ENCODE measurements at regions not wholly inside any gene's neighbourhood (a gene's known extent, or its start where the extent isn't known, plus 50 kb on each side); places are given as distances from the start of the nearest gene placed in this dataset.

DNA sequence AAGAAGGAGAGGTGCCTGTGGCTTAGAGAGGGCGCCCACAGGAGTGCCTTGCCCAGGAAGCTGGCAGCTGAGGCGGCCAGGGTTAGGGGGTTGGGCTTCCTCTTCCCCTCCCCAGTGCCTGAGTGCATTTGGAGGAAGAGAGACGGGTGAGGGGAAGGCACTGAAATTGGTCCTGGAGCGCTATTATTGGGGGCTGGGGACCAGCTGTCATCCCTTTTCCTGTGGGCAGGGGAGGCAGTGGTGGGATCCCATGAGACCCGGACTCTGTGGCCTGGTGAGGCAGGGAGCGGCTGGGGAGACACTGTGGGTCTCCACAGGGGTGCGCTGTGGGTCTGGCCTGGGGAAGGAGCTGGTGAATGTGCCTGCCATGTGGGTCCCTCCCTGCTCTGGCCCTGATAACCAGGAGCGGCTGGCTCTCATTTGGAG is 259.7 kb downstream of the SEC14L1 start:
- Histone ChIP-seq H3K27ac (no peak overlapping the region), H3K9me2 (ENCODE audit: insufficient read depth) (no peaks in the 10 kb centered on the region), H3K9me3 (ENCODE audit: insufficient read depth, low read depth) (no peaks in the 10 kb centered on the region), H3K27me3 (ENCODE audit: insufficient read depth, low read depth) (no peaks in the 10 kb centered on the region), H3K36me3 (ENCODE audit: low read depth) (no peaks in the 10 kb centered on the region), H3K4me2 (no peak overlapping the region), H2AFZ (no peak overlapping the region), H3F3A (ENCODE audit: insufficient read depth, low read depth) (peaks cover 9% of the 10 kb centered on the region; the same call in 1 of the 2 replicates), H3K4me3 (no peak overlapping the region), H3K79me2 (ENCODE audit: low read depth) (peaks cover 20% of the 10 kb centered on the region), H3K4me1 (replicated peaks; ENCODE audit: insufficient read depth) (no peaks in the 10 kb centered on the region), H4K20me1 (ENCODE audit: insufficient read depth) (peaks cover 59% of the 10 kb centered on the region)
- ChIA-PET CTCF (interaction anchor here (0.5 kb wide), 1 partner anchor 29 kb away, joined by 3 read pairs; no protein-coding TSS in a partner anchor), POLR2A (ENCODE audit: unreplicated experiment) (interaction anchor here (0.6 kb wide), 1 partner anchor 425 kb away, joined by 5 read pairs; no protein-coding TSS in a partner anchor)
- no peak for TF ChIP-seq EZH2 (IDR thresholded peaks at IDR 0.05; ENCODE audit: low read depth)
- TF ChIP-seq, protein P1, sequence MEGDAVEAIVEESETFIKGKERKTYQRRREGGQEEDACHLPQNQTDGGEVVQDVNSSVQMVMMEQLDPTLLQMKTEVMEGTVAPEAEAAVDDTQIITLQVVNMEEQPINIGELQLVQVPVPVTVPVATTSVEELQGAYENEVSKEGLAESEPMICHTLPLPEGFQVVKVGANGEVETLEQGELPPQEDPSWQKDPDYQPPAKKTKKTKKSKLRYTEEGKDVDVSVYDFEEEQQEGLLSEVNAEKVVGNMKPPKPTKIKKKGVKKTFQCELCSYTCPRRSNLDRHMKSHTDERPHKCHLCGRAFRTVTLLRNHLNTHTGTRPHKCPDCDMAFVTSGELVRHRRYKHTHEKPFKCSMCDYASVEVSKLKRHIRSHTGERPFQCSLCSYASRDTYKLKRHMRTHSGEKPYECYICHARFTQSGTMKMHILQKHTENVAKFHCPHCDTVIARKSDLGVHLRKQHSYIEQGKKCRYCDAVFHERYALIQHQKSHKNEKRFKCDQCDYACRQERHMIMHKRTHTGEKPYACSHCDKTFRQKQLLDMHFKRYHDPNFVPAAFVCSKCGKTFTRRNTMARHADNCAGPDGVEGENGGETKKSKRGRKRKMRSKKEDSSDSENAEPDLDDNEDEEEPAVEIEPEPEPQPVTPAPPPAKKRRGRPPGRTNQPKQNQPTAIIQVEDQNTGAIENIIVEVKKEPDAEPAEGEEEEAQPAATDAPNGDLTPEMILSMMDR (conservative IDR thresholded peaks at IDR 0.05): no peak
- no TSS peak for BruUV-seq (replicated peaks)
- no peak for DNase-seq
- intact Hi-C loops (cut with micrococcal nuclease; ENCODE audit: unreplicated experiment): no loop called here

DNA sequence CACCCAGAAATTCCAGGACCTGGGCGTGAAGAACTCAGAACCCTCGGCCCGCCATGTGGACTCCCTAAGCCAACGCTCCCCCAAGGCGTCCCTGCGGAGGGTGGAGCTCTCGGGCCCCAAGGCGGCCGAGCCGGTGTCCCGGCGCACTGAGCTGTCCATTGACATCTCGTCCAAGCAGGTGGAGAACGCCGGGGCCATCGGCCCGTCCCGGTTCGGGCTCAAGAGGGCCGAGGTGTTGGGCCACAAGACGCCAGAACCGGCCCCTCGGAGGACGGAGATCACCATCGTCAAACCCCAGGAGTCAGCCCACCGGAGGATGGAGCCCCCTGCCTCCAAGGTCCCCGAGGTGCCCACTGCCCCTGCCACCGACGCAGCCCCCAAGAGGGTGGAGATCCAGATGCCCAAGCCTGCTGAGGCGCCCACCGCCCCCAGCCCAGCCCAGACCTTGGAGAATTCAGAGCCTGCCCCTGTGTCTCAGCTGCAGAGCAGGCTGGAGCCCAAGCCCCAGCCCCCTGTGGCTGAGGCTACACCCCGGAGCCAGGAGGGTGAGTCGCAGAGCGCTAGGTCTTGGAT is 261.5 kb downstream of the SEC14L1 start:
- Histone ChIP-seq H3K27ac (no peak overlapping the region), H3K4me3 (no peak overlapping the region), H3K9me2 (ENCODE audit: insufficient read depth) (no peaks in the 10 kb centered on the region), H3K36me3 (ENCODE audit: low read depth) (no peaks in the 10 kb centered on the region), H3K4me1 (replicated peaks; ENCODE audit: insufficient read depth) (no peaks in the 10 kb centered on the region), H3K9me3 (ENCODE audit: insufficient read depth, low read depth) (no peaks in the 10 kb centered on the region), H3K27me3 (ENCODE audit: insufficient read depth, low read depth) (no peaks in the 10 kb centered on the region), H4K20me1 (ENCODE audit: insufficient read depth) (peaks cover 41% of the 10 kb centered on the region), H3K79me2 (ENCODE audit: low read depth) (peaks cover 10% of the 10 kb centered on the region; the same call in 1 of the 2 replicates), H2AFZ (no peak overlapping the region), H3K4me2 (no peak overlapping the region), H3F3A (ENCODE audit: insufficient read depth, low read depth) (peaks cover 9% of the 10 kb centered on the region; the same call in 1 of the 2 replicates)
- POLR2A ChIA-PET (ENCODE audit: unreplicated experiment): no interaction called here
- intact Hi-C loops (cut with micrococcal nuclease; ENCODE audit: unreplicated experiment): no loop called here
- CTCF ChIA-PET: no interaction called here
- DNase-seq: no peak
- TF ChIP-seq, protein P1 (conservative IDR thresholded peaks at IDR 0.05): no peak
- no peak for TF ChIP-seq EZH2 (IDR thresholded peaks at IDR 0.05; ENCODE audit: low read depth)
- BruUV-seq (replicated peaks): no TSS peak

DNA sequence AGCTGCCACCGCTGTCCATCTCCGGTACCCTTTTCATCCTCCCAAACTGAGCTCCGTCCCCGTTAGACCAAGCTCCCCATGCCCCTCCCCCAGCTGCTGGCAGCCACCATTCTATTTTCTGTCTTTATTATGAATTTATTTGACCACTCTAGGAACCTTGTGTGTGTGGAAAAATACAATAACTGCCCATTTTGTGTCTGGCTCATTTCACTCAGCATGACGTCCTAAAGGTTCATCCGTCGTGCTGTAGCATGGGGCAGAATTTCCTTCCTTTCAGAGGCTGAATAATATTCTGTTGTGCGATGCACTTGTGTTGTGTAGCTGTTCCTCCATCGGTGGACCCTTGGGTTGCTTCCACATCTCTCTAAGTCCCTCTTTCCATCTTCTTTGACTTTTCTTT is 263.1 kb downstream of the SEC14L1 start:
- DNase-seq: no peak
- peaks cover 3% of the 10 kb centered on the region; the same call in 1 of the 2 replicates for H3K79me2 ChIP-seq (ENCODE audit: low read depth)
- no peak overlapping the region for H2AFZ ChIP-seq
- BruUV-seq (replicated peaks): no TSS peak
- H3K4me1 ChIP-seq (replicated peaks; ENCODE audit: insufficient read depth): no peaks in the 10 kb centered on the region
- H3K9me3 ChIP-seq (ENCODE audit: insufficient read depth, low read depth): no peaks in the 10 kb centered on the region
- H3K36me3 ChIP-seq (ENCODE audit: low read depth): no peaks in the 10 kb centered on the region
- POLR2A ChIA-PET (ENCODE audit: unreplicated experiment): no interaction called here
- TF ChIP-seq, protein P1 (conservative IDR thresholded peaks at IDR 0.05): no peak
- TF ChIP-seq EZH2 (IDR thresholded peaks at IDR 0.05; ENCODE audit: low read depth): no peak
- no peaks in the 10 kb centered on the region for H3K27me3 ChIP-seq (ENCODE audit: insufficient read depth, low read depth)
- intact Hi-C loops (cut with micrococcal nuclease; ENCODE audit: unreplicated experiment): no loop called here
- H4K20me1 ChIP-seq (ENCODE audit: insufficient read depth): peaks cover 25% of the 10 kb centered on the region
- H3K4me3 ChIP-seq: no peak overlapping the region
- no peaks in the 10 kb centered on the region for H3K9me2 ChIP-seq (ENCODE audit: insufficient read depth)
- CTCF ChIA-PET: no interaction called here
- H3K27ac ChIP-seq: no peak overlapping the region
- peaks cover 9% of the 10 kb centered on the region; the same call in 1 of the 2 replicates for H3F3A ChIP-seq (ENCODE audit: insufficient read depth, low read depth)
- H3K4me2 ChIP-seq: no peak overlapping the region
